Thymus (tissue), 11 donors: ENCODE measurements at regions not wholly inside any gene's neighbourhood (a gene's known extent, or its start where the extent isn't known, plus 50 kb on each side); places are given as distances from the start of the nearest gene placed in this dataset.
"Not testable (repeated sequence)": the region's sequence is repeated elsewhere in the genome, so short reads cannot be mapped to it uniquely, and the experiment has no call there.

Experiments used
- DNase-seq, 9 donors: peaks; one replicate each; pipeline ENCODE4 v3.0.0-alpha.2; 2013; ENCODE audit warnings: low spot score in 9 of 9, low read depth in 6 of 9, missing footprints in 1 of 9
- H3K27ac ChIP-seq, 2 donors: one replicate each; pipeline ENCODE4 v1.5.1; 2013; ENCODE audit warnings: control low read depth in 1 of 2, low read depth in 1 of 2, low read length in 1 of 2, mild to moderate bottlenecking in 1 of 2, moderate library complexity in 1 of 2
- H3K27me3 ChIP-seq, 2 donors: one replicate each; pipeline ENCODE4 v1.5.1; 2013; ENCODE audit warnings: low read length in 1 of 2; ENCODE audit not compliant: control insufficient read depth in 2 of 2, insufficient read depth in 1 of 2
- H3K36me3 ChIP-seq, 2 donors: one replicate each; pipeline ENCODE4 v1.5.1; 2013; ENCODE audit warnings: low read length in 1 of 2, mild to moderate bottlenecking in 1 of 2, moderate library complexity in 1 of 2; ENCODE audit not compliant: control insufficient read depth in 2 of 2, insufficient read depth in 2 of 2
- H3K4me1 ChIP-seq, 2 donors: one replicate each; pipeline ENCODE4 v1.5.1; 2013; ENCODE audit warnings: low read length in 2 of 2; ENCODE audit not compliant: control insufficient read depth in 2 of 2, insufficient read depth in 2 of 2
- H3K4me3 ChIP-seq, 2 donors: one replicate each; pipeline ENCODE4 v1.5.1; 2013; ENCODE audit warnings: low read length in 2 of 2, control low read depth in 1 of 2, mild to moderate bottlenecking in 1 of 2
- H3K9me3 ChIP-seq, 2 donors: one replicate each; pipeline ENCODE4 v1.5.1; 2013; ENCODE audit warnings: low read length in 1 of 2, mild to moderate bottlenecking in 1 of 2; ENCODE audit not compliant: control insufficient read depth in 2 of 2, insufficient read depth in 1 of 2
- WGBS: extraction: QIAGEN DNeasy Blood & Tissue Kit; methylation state at CpG from one replicate; pipeline ENCODE4 v1.1.7; 2013; 5-methylcytosine and 5-hydroxymethylcytosine counted together
- donor health status: healthy.

- WGBS: 98% methylated on average over 7 of the region's 7 CpGs
- not testable (repeated sequence) for DNase-seq, H3K4me1 ChIP-seq
Observed at GRCh38 chr13:104605435-104605834, 1539.2 kb upstream of the SLC10A2 start.

DNA sequence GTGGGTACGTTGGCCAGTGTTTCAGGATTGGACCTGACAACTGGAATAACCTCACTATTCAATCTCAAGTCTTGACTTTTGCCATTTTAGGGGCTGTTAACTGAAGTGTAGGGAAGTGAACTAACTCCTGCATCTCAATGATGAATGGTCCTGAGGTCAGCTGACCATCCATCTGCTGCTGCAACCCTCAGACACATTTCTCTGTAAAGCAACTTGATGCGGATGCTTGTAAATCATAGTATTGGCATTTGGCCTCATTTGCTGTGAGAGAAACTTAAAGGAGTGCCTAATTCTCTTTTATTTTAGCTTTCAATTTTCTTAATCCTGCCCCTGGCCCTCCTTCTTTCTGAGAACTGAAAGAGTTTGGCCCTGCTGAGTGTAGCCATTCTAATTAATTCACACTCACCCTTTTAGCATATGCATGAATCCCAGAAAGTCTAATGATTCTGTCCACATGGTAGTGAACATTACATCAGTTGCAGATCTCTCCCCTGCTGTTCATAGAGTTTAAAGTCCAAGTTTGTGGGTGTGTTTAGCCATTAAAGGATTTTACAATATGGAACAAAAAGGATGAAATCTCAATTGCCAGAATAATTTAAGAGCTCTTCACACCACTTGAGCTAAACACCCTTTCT is 1531.4 kb upstream of the SLC10A2 start:
- Histone ChIP-seq H3K4me1 (peaks cover 0 to 3% of the 10 kb centered on the region in 2 donors), H3K36me3 (no peaks in the 10 kb centered on the region), H3K27me3 (no peaks in the 10 kb centered on the region), H3K27ac (no peak overlapping the region), H3K4me3 (no peak overlapping the region), H3K9me3 (no peaks in the 10 kb centered on the region)
- 96% methylated on average over 2 of the region's 2 CpGs for WGBS
- DNase-seq: no peak

More at GRCh38 chr13:104605435-104605834, 1539.2 kb upstream of the SLC10A2 start:
- H3K4me3 ChIP-seq, H3K27me3 ChIP-seq, H3K9me3 ChIP-seq, H3K27ac ChIP-seq, H3K36me3 ChIP-seq: not testable (repeated sequence)

DNA sequence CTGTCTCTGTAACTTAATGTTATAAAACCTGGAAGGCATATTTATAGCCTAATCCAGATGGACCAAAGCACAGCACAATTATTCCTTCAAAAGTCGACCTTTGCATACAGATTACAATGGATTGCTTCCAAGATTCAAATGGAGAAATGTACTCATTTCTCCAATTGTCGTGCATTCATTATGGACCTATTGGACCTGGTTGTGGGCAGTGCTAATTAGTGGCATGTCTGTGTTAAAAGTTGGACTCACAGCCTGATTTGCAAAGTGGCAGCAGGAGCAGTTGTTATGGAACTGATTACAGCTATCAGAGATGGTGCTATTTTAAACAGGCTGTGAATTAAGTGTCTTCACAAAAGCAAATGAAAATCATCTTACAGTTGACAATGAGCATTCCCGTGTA is 1529.3 kb upstream of the SLC10A2 start:
- no peaks in the 10 kb centered on the region for H3K36me3 ChIP-seq
- peaks cover 0 to 3% of the 10 kb centered on the region in 2 donors for H3K4me1 ChIP-seq
- H3K27ac ChIP-seq: no peak overlapping the region
- H3K9me3 ChIP-seq: no peaks in the 10 kb centered on the region
- H3K27me3 ChIP-seq: no peaks in the 10 kb centered on the region
- DNase-seq: no peak
- H3K4me3 ChIP-seq: no peak overlapping the region
- 88% methylated on average over 3 of the region's 3 CpGs for WGBS

- Histone ChIP-seq H3K36me3 (no peaks in the 10 kb centered on the region), H3K9me3 (no peaks in the 10 kb centered on the region), H3K4me3 (no peak overlapping the region), H3K27ac (no peak overlapping the region), H3K4me1 (peaks cover 0 to 3% of the 10 kb centered on the region in 2 donors), H3K27me3 (no peaks in the 10 kb centered on the region)
- WGBS: 90% methylated on average over 2 of the region's 2 CpGs
- no peak for DNase-seq
Observed at GRCh38 chr13:104594806-104595205, 1528.6 kb upstream of the SLC10A2 start.

- no peak for DNase-seq
- Histone ChIP-seq H3K27me3 (no peaks in the 10 kb centered on the region), H3K4me1 (no peaks in the 10 kb centered on the region), H3K36me3 (no peaks in the 10 kb centered on the region), H3K9me3 (no peaks in the 10 kb centered on the region), H3K4me3 (no peak overlapping the region), H3K27ac (no peak overlapping the region)
- WGBS: 96% methylated on average over 2 of the region's 2 CpGs
Observed at GRCh38 chr13:104593693-104594092, 1527.5 kb upstream of the SLC10A2 start.

GRCh38 chr13:104593251-104593576 is 1527.0 kb upstream of the SLC10A2 start:
- H3K36me3 ChIP-seq: no peaks in the 10 kb centered on the region
- no peak overlapping the region for H3K27ac ChIP-seq
- WGBS: 94% methylated on average over 4 of the region's 4 CpGs
- no peak for DNase-seq
- no peak overlapping the region for H3K4me3 ChIP-seq
- H3K9me3 ChIP-seq: no peaks in the 10 kb centered on the region
- H3K4me1 ChIP-seq: no peaks in the 10 kb centered on the region
- H3K27me3 ChIP-seq: no peaks in the 10 kb centered on the region

- no peak overlapping the region for H3K27ac ChIP-seq
- no peaks in the 10 kb centered on the region for H3K36me3 ChIP-seq
- no peaks in the 10 kb centered on the region for H3K27me3 ChIP-seq
- DNase-seq: no peak
- H3K4me3 ChIP-seq: no peak overlapping the region
- no peaks in the 10 kb centered on the region for H3K4me1 ChIP-seq
- WGBS: 98% methylated on average over 3 of the region's 3 CpGs
- H3K9me3 ChIP-seq: no peaks in the 10 kb centered on the region
Observed at GRCh38 chr13:104592545-104593250, 1526.5 kb upstream of the SLC10A2 start.

GRCh38 chr13:104592127-104592526 is 1525.9 kb upstream of the SLC10A2 start:
- H3K27me3 ChIP-seq: no peaks in the 10 kb centered on the region
- no peaks in the 10 kb centered on the region for H3K9me3 ChIP-seq
- no peak for DNase-seq
- no peaks in the 10 kb centered on the region for H3K36me3 ChIP-seq
- H3K4me1 ChIP-seq: no peaks in the 10 kb centered on the region
- no peak overlapping the region for H3K4me3 ChIP-seq
- H3K27ac ChIP-seq: no peak overlapping the region

GRCh38 chr13:104586051-104586746 is 1520.0 kb upstream of the SLC10A2 start:
- Histone ChIP-seq H3K4me3 (no peak overlapping the region), H3K9me3 (no peaks in the 10 kb centered on the region), H3K36me3 (no peaks in the 10 kb centered on the region), H3K27ac (no peak overlapping the region), H3K27me3 (no peaks in the 10 kb centered on the region), H3K4me1 (peaks cover 0 to 5% of the 10 kb centered on the region in 2 donors)
- DNase-seq: peak in 1 of 9 donors; percentile 8
- WGBS: 91% methylated on average over 11 of the region's 11 CpGs
